Activated naive CD8-positive, alpha-beta T cell treated with anti-CD3 and anti-CD28 coated beads, Interleukin-2, amount 50 U/mL, for 16 hours (primary cell): ENCODE measurements at regions not wholly inside any gene's neighbourhood (a gene's known extent, or its start where the extent isn't known, plus 50 kb on each side); places are given as distances from the start of the nearest gene placed in this dataset.
"Not testable (repeated sequence)": the region's sequence is repeated elsewhere in the genome, so short reads cannot be mapped to it uniquely, and the experiment has no call there.

Experiments
- DNase-seq: peaks from one replicate; pipeline ENCODE4 v3.0.0-alpha.2; 2020; ENCODE audit warnings: low read depth, low spot score

- no peak for DNase-seq
Measured at GRCh38 chr10:78660446-78661106, 408.2 kb upstream of the ZMIZ1 start.

DNA sequence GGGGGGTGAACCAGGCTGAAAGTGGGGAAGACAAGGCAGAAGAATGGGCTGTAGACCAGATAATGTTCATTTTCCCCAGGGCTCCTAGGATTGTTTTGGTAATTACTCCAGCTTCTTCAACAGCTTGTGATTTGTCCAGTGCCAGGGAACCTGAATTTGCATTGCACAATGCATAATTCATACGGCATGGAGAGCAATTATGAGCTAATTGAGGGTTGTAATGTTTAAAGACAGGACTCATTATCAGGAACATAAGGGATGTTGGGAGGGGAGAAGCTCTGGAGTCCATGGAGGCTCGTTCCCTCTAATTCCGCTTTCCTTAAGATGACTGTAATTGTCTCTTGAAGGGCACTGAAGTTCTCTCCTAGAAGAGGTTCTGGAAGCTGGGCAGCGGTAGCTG is 405.0 kb upstream of the ZMIZ1 start:
- DNase-seq = no peak

DNA sequence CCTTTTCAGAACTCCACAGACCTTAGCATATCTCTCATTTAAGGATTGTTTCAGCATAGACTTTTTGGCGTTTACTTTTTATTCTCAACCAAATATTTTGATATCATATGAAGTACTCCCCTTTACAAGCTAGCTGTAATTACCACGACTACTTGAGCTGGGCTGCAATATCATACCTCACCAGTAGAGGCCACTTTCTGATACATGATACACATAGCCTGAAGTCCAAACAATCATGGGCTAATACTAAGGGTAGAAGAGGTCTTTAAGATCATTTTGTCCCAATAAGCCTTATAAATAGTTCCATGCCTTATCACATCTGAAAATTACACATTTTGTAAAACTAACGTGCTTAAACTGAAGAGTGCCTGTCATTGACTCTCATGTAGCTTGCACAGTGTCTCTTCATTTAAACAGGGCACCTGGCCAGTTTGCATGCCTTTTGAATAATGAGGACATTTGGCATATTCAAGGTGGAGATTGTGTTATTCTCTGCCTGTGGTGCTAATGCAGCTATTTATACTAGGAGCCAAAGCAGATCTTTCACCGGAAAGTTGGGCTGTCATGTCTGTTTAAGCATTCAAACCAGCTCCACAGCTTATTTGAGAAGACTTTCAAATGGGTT is 403.7 kb upstream of the ZMIZ1 start:
- DNase-seq = no peak

DNA sequence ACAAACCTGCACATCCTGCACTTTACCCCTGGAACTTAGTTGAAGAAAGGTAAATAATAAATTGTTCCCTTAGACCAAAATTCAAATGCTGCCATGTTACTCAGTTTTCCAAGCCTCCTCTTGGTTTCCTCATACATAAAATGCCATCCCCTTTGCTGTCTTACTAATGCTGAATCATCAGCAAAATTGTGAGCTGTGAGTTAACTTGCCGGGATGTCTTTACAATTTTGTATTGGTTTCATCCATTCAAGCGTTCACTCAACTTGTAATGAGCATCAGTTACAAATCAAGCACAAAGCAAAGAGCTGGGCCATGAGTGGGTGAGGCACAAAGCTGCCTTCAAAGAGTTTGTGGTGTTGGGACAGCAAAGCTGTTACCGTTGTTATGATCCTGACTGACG is 395.8 kb upstream of the ZMIZ1 start:
- DNase-seq = no peak

- not testable (repeated sequence) for DNase-seq
Measured at GRCh38 chr10:78681141-78681540, 387.6 kb upstream of the ZMIZ1 start.

- DNase-seq = not testable (repeated sequence)
Measured at GRCh38 chr10:78681986-78682385, 386.8 kb upstream of the ZMIZ1 start.

DNA sequence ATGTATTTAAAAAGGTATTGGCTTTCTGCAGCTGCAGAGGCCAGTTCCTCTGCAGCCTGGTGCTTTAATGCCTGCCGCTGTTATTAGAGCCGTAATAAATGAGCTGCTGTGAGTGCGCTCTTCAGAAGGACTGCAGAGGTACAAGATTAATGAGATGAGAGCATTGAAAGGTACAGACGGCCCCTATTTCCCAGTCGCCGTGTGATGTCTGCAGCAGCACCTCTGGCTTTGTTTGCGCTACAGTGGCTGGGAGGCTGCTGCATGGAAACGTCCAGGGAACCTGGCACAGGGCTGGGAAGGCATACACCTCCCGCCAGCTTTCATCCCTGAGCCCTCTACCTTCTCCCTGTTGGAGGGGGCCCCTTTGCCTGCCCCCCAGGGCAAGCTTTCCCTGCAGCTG is 383.8 kb upstream of the ZMIZ1 start:
- DNase-seq = no peak

GRCh38 chr10:78685466-78686103 is 383.2 kb upstream of the ZMIZ1 start:
- DNase-seq = no peak

- no peak for DNase-seq
Measured at GRCh38 chr10:78686444-78687060, 382.2 kb upstream of the ZMIZ1 start.

DNA sequence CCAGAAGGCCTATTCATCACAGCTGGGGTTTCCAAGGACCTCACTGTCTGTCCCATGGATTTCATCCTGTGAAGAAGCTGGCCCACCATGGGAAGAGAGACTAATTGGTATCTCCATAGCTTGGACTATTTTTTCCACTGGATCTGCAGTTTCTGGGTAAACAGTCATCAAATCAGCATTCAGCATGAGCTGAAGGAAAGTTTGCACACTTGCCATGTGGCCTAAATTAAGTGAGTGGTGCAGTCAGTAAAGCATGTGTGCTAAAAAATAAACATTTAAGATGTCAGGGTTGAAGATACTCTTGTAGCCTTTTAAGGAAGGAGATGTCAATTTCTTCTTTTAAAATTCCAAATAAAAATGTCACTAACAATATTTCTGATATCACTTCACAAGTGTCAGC is 381.1 kb upstream of the ZMIZ1 start:
- DNase-seq = no peak

- DNase-seq = no peak
Measured at GRCh38 chr10:78688230-78688900, 380.4 kb upstream of the ZMIZ1 start.

GRCh38 chr10:78688901-78689583 is 379.7 kb upstream of the ZMIZ1 start:
- DNase-seq = no peak

DNA sequence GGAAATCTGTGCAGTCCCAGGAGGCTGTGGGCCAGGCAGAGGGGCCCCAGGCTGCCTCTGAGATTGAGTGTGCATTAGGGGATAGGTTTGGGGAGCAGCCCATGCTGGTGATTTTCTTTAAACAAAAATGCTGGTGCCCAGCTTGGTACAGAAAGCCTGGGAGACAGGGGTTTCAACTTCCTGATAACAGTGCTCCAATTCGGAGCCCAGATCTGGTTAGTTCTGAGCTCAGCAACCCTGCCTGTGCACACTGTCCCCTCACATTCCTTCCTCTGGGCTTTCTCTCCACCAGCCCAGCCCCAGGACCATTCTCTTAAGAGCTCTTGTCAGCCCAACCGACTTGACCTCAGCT is 379.2 kb upstream of the ZMIZ1 start:
- no peak for DNase-seq

- DNase-seq = no peak
Measured at GRCh38 chr10:78690354-78691111, 378.2 kb upstream of the ZMIZ1 start.

GRCh38 chr10:78691301-78692030 is 377.3 kb upstream of the ZMIZ1 start:
- no peak for DNase-seq

GRCh38 chr10:78692071-78692470 is 376.7 kb upstream of the ZMIZ1 start:
- no peak for DNase-seq

- no peak for DNase-seq
Measured at GRCh38 chr10:78695846-78696245, 372.9 kb upstream of the ZMIZ1 start.

DNA sequence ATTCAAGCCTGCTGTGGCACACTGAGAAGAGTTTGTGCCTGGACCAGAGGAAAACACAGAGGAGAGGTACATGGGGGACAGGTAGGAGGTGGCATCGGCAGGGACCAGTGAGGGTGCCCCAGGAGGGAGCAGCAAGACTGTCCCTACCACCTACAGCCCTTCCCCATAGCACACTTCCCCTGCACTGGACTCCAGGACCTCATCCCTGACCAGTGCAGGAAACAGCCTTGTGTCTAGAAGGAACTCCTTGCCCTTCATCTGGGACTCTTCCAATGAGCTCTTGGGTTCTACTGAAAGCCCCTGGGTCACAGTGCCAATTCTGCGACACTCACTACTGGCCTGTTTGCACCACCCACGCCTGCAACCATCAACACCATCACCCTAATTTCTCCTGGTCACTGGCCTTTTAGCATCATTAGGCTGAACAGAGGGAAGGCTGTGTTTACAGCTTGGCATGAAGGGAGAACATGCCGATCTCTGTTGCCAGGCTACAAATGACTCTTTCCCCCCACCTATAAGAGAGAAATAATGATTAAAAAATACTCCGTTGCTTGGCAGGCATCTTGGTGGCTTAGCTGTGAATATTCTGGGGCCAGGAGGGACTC is 371.9 kb upstream of the ZMIZ1 start:
- DNase-seq = no peak

DNA sequence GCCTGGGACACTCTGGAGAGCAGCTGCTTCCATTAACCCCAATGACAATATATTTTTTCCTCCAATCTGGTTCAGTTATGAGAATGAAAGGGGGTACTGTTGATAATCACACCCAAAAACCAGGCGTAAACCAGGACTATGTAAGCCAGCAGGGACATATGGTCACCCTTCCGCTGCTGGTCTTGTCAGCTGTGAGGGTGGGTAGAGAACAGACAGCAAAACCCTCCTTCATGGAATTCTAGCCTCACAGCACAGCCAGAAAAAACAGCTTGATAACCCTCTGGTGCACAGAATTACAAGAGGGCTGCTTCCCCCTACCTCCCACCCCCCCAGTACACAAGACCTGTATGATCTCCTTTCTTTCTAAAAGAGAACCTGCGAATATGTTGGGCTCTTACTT is 368.8 kb upstream of the ZMIZ1 start:
- no peak for DNase-seq

- DNase-seq = no peak
Measured at GRCh38 chr10:78700413-78700812, 368.4 kb upstream of the ZMIZ1 start.
